Astrocyte (in vitro differentiated cells and primary cell): ENCODE measurements at regions not wholly inside any gene's neighbourhood (a gene's known extent, or its start where the extent isn't known, plus 50 kb on each side); places are given as distances from the start of the nearest gene placed in this dataset.

Experiments used
- EZH2 ChIP-seq: IDR thresholded peaks from 2 replicates; pipeline ENCODE4 v1.6.1; 2012; ENCODE audit warnings: mild to moderate bottlenecking, low read length, inconsistent platforms; ENCODE audit not compliant: insufficient read depth
- TF ChIP-seq, protein P1 (sequence below): IDR thresholded peaks from 2 replicates; pipeline ENCODE4 v1.5.1; 2011; ENCODE audit warnings: low read depth, mild to moderate bottlenecking, inconsistent platforms, low read length, moderate library complexity; ENCODE audit not compliant: insufficient read depth

DNA sequence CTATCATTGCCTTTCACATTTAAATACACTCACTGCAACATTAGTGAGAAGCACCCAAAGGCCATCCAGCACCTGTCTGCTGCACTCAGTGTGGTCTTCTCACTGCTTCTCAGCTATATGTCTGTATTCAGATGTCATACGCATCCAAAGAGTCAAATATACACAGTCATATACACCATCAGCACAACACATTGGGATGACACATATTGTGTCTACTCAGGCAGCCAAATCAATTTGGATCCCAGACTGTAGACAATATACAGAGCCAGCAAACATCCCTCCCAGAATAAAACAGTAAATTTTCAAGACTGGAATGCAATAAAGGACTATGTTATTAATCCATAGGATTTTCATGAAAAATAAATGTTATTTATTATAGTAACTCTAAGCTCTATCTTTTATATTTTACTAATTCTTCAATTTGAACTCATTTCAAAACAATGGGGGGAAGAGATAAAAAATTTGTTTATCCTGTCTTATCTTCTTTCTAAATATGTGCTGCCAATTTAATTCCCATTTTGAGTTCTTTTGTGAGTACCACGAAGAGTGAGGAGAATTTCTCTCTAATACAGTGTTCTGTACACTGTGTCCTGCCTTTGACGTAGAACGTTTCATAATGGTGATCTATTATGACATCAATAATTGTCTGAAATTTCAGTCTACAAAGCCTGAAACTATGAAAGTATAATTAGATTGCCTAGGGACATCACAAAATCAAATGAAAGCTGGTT, 602.2 kb upstream of the CXADR start:
- no peak for TF ChIP-seq EZH2
- TF ChIP-seq, protein P1, sequence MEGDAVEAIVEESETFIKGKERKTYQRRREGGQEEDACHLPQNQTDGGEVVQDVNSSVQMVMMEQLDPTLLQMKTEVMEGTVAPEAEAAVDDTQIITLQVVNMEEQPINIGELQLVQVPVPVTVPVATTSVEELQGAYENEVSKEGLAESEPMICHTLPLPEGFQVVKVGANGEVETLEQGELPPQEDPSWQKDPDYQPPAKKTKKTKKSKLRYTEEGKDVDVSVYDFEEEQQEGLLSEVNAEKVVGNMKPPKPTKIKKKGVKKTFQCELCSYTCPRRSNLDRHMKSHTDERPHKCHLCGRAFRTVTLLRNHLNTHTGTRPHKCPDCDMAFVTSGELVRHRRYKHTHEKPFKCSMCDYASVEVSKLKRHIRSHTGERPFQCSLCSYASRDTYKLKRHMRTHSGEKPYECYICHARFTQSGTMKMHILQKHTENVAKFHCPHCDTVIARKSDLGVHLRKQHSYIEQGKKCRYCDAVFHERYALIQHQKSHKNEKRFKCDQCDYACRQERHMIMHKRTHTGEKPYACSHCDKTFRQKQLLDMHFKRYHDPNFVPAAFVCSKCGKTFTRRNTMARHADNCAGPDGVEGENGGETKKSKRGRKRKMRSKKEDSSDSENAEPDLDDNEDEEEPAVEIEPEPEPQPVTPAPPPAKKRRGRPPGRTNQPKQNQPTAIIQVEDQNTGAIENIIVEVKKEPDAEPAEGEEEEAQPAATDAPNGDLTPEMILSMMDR, result no peak
